Colonic mucosa (tissue), 4 donors: ENCODE measurements at regions not wholly inside any gene's neighbourhood (a gene's known extent, or its start where the extent isn't known, plus 50 kb on each side); places are given as distances from the start of the nearest gene placed in this dataset.

Experiments used
- DNase-seq: peaks from one replicate; pipeline ENCODE4 v3.0.0-alpha.2; 2020
- H3K27ac ChIP-seq: fragments of 200-600 bp; one replicate; pipeline ENCODE4 v1.8.0; 2021
- H3K27me3 ChIP-seq: fragments of 200-600 bp; one replicate; pipeline ENCODE4 v1.8.0; 2021
- H3K36me3 ChIP-seq: fragments of 200-600 bp; one replicate; pipeline ENCODE4 v1.8.0; 2021
- H3K4me1 ChIP-seq: fragments of 200-600 bp; one replicate; pipeline ENCODE4 v1.8.0; 2021; ENCODE audit warnings: mild to moderate bottlenecking
- H3K4me3 ChIP-seq: fragments of 200-600 bp; one replicate; pipeline ENCODE4 v1.8.0; 2021
- H3K9ac ChIP-seq, 2 donors: one replicate each; pipeline ENCODE4 v1.7.0; 2013; ENCODE audit warnings: control low read depth in 2 of 2, low read depth in 2 of 2, low read length in 2 of 2
- H3K9me3 ChIP-seq: fragments of 200-600 bp; one replicate; pipeline ENCODE4 v1.8.0; 2021
- intact Hi-C: fragments of 100-400 bp; cut with DNase I; formaldehyde crosslinking; loops from one replicate; pipeline ENCODE4 v1.14.1; 2022
- TF ChIP-seq, protein P1 (sequence below): fragments of 200-600 bp; IDR thresholded peaks from one replicate; pipeline ENCODE4 v1.8.0; 2022; ENCODE audit warnings: antibody characterized with exemption, mild to moderate bottlenecking
- donor health status: healthy.
- donor health status: DM: no; HTN: no; CAD: no.
- donor health status: DM: no; HTN: no; CAD: no.

GRCh38 chr11:29263971-29264682, 752.7 kb downstream of the KCNA4 start:
- no peak overlapping the region for H3K4me3 ChIP-seq
- H3K9me3 ChIP-seq, result no peaks in the 10 kb centered on the region
- H3K27me3 ChIP-seq, result no peaks in the 10 kb centered on the region
- no peak overlapping the region for H3K9ac ChIP-seq
- intact Hi-C loops, result no loop called here
- TF ChIP-seq, protein P1, sequence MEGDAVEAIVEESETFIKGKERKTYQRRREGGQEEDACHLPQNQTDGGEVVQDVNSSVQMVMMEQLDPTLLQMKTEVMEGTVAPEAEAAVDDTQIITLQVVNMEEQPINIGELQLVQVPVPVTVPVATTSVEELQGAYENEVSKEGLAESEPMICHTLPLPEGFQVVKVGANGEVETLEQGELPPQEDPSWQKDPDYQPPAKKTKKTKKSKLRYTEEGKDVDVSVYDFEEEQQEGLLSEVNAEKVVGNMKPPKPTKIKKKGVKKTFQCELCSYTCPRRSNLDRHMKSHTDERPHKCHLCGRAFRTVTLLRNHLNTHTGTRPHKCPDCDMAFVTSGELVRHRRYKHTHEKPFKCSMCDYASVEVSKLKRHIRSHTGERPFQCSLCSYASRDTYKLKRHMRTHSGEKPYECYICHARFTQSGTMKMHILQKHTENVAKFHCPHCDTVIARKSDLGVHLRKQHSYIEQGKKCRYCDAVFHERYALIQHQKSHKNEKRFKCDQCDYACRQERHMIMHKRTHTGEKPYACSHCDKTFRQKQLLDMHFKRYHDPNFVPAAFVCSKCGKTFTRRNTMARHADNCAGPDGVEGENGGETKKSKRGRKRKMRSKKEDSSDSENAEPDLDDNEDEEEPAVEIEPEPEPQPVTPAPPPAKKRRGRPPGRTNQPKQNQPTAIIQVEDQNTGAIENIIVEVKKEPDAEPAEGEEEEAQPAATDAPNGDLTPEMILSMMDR, result no peak
- no peaks in the 10 kb centered on the region for H3K4me1 ChIP-seq
- H3K27ac ChIP-seq, result no peak overlapping the region
- DNase-seq, result no peak
- H3K36me3 ChIP-seq, result no peaks in the 10 kb centered on the region

DNA sequence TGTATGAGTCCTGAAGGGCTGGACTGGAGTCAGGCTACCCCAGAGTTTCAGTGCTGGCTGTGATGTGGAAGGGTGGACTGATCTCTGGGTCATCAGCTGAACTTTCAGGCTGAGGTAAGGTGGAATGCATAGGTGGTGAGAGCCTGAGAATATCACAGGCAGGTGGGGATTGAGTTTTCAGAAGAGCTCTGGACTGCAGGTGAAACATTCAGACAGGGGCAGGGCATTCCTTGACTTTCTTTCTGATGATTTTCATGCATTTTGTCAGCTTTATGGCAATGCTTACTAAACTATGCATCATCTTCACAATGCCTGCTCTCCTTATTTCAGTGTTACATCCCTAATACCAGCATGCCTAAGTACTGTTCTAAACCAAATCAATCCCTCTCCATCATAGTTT, 755.0 kb downstream of the KCNA4 start:
- no peak for DNase-seq
- TF ChIP-seq, protein P1, result no peak
- H3K4me3 ChIP-seq, result no peak overlapping the region
- H3K36me3 ChIP-seq, result no peaks in the 10 kb centered on the region
- H3K9me3 ChIP-seq, result no peaks in the 10 kb centered on the region
- no peak overlapping the region for H3K9ac ChIP-seq
- no peaks in the 10 kb centered on the region for H3K4me1 ChIP-seq
- intact Hi-C loops, result no loop called here
- no peaks in the 10 kb centered on the region for H3K27me3 ChIP-seq
- no peak overlapping the region for H3K27ac ChIP-seq

GRCh38 chr11:29260939-29261705, 755.7 kb downstream of the KCNA4 start:
- DNase-seq, result no peak
- H3K9ac ChIP-seq, result no peak overlapping the region
- intact Hi-C loops, result no loop called here
- no peaks in the 10 kb centered on the region for H3K4me1 ChIP-seq
- H3K27ac ChIP-seq, result no peak overlapping the region
- H3K4me3 ChIP-seq, result no peak overlapping the region
- H3K36me3 ChIP-seq, result no peaks in the 10 kb centered on the region
- TF ChIP-seq, protein P1, result no peak
- no peaks in the 10 kb centered on the region for H3K27me3 ChIP-seq
- H3K9me3 ChIP-seq, result no peaks in the 10 kb centered on the region

DNA sequence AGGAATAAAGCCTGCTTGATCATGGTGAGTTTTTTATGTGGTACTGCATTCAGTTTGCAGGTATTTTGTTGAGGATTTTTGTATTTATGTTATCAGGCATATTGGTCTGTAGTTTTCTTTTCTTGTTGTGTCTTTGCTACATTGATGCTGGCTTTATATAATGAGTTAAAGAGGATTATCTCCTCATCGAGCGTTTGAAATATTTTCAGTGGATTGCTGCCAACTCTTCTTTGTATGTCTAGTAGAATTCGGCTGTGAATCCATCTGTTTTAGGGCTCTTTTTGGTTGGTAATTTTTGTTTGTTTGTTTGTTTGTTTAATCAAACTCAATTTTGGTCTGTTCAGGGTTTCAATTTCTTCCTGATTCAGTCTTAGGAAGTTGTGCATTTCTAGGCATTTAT, 758.4 kb downstream of the KCNA4 start:
- Histone ChIP-seq H3K4me1 (no peaks in the 10 kb centered on the region), H3K9ac (no peak overlapping the region), H3K27me3 (no peaks in the 10 kb centered on the region), H3K9me3 (no peaks in the 10 kb centered on the region), H3K36me3 (no peaks in the 10 kb centered on the region), H3K27ac (no peak overlapping the region), H3K4me3 (no peak overlapping the region)
- intact Hi-C loops, result no loop called here
- no peak for DNase-seq
- TF ChIP-seq, protein P1, result no peak

DNA sequence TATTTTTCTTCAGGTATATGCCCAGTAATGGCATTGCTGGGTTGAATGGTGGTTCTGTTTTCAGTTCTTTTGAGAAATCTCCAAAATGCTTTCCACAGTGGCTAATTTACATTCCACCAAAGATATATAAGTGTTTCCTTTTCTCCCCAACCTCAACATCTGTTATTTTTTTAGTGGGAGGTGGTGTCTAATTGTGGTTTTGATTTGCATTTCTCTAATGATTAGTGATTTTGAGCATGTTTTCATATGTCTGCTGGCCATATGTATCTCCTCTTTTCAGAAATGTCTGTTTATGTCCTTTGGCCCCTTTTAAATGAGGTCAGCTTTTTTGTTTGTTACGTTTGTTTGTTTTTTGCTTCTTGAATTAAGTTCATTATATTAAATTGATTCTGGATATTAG, 760.2 kb downstream of the KCNA4 start:
- intact Hi-C loops, result no loop called here
- no peak overlapping the region for H3K9ac ChIP-seq

More for the DNA sequence above, 760.2 kb downstream of the KCNA4 start:
- no peak overlapping the region for H3K4me3 ChIP-seq
- H3K27ac ChIP-seq, result no peak overlapping the region
- DNase-seq, result no peak
- H3K36me3 ChIP-seq, result no peaks in the 10 kb centered on the region
- H3K27me3 ChIP-seq, result no peaks in the 10 kb centered on the region
- TF ChIP-seq, protein P1, result no peak
- no peaks in the 10 kb centered on the region for H3K9me3 ChIP-seq
- H3K4me1 ChIP-seq, result no peaks in the 10 kb centered on the region
